Astrocyte of the spinal cord (primary cell): ENCODE measurements at regions not wholly inside any gene's neighbourhood (a gene's known extent, or its start where the extent isn't known, plus 50 kb on each side); places are given as distances from the start of the nearest gene placed in this dataset.

Experiments used
- DNase-seq: peaks from one replicate; pipeline ENCODE4 v3.0.0; 2011; ENCODE audit warnings: low read depth, low spot score
- H3K4me3 ChIP-seq: 2 replicates; pipeline ENCODE4 v1.5.1; 2011; ENCODE audit warnings: low read depth, mild to moderate bottlenecking, low read length, moderate library complexity
- in situ Hi-C: cut with HindIII; loops from 2 replicates; pipeline ENCODE4 v1.10.0; 2017; ENCODE audit warnings: low sequenced_read_pairs
- TF ChIP-seq, protein P1 (sequence below): IDR thresholded peaks from 2 replicates; pipeline ENCODE4 v1.5.1; 2012; ENCODE audit warnings: low read depth, mild to moderate bottlenecking, low read length, inconsistent platforms

DNA sequence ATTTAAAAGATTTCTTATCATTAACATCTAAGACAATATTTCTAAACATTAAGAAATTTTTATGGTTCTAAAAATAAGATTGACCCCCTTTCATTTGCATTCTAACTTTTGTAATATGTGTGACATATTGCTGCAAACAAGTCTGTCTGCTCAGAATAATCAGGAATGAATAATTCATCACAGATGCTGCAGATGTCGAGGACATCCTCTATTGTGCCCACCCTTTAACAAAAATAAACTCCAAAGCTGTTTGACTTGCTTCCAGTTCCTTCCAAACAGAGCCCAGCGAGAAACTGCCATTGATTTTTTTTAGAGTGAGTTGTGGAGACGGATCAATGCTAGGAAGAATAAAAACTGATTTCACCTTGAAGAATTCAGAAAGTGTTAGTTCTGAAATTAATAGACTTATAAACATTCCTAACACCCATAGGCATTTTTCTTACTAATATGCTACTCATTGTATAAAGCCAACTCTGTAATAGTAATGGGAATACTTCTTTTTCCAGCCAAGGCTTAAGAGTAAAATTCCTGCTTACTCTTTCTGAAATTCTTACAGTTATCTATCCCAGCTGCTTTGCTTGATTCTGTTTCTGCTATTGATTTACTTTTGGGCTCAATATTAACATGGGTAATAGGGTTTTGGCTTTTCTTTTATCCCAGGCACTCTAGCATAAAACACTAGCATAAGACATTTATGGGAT lies 244.8 kb upstream of the FAM83B start:
- DNase-seq = no peak
- in situ Hi-C loops = no loop called here
- TF ChIP-seq, protein P1, sequence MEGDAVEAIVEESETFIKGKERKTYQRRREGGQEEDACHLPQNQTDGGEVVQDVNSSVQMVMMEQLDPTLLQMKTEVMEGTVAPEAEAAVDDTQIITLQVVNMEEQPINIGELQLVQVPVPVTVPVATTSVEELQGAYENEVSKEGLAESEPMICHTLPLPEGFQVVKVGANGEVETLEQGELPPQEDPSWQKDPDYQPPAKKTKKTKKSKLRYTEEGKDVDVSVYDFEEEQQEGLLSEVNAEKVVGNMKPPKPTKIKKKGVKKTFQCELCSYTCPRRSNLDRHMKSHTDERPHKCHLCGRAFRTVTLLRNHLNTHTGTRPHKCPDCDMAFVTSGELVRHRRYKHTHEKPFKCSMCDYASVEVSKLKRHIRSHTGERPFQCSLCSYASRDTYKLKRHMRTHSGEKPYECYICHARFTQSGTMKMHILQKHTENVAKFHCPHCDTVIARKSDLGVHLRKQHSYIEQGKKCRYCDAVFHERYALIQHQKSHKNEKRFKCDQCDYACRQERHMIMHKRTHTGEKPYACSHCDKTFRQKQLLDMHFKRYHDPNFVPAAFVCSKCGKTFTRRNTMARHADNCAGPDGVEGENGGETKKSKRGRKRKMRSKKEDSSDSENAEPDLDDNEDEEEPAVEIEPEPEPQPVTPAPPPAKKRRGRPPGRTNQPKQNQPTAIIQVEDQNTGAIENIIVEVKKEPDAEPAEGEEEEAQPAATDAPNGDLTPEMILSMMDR = no peak
- no peak overlapping the region for H3K4me3 ChIP-seq

GRCh38 chr6:54602591-54602990 lies 244.0 kb upstream of the FAM83B start:
- in situ Hi-C loops = no loop called here
- TF ChIP-seq, protein P1 = no peak
- no peak for DNase-seq
- H3K4me3 ChIP-seq = no peak overlapping the region

DNA sequence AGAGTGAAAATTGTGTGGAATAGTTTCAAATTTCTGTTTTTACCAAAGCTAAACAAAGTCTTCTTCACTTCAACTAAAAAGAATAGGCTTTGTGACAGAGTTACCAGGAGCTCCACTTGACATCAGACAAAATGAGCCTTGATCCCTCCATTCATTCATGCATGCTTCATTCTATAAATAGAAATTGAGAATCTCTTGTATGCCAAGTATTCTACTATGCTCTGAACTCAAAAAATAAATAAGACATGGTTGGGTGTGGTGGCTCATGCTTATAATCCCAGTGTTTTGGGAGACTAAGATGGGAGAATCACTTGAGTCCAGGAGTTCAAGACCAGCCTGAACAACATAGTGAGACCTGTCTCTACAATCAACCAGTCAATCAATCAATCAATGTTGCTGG lies 236.6 kb upstream of the FAM83B start:
- in situ Hi-C loops = no loop called here
- no peak overlapping the region for H3K4me3 ChIP-seq
- TF ChIP-seq, protein P1 = no peak
- no peak for DNase-seq

DNA sequence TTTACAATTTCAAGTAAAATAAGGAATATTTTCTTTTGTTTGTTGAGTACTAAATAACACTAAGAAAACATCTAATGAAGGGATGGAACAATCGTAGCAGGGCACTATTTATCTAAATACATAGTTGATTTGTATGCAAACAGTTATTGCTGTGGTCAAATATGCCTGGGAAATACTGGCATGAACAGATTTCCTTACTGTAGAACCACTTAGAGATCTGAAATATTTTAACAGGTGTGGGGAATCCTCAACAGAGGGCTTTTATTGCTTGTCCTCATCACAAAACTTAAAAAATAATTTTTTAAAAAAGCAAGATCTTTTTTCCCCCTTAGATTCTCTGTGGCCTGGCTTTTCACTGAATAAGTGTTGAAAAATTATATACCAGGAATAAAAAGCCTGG lies 233.0 kb upstream of the FAM83B start:
- no peak overlapping the region for H3K4me3 ChIP-seq
- no peak for DNase-seq
- TF ChIP-seq, protein P1 = no peak
- in situ Hi-C loops = no loop called here

DNA sequence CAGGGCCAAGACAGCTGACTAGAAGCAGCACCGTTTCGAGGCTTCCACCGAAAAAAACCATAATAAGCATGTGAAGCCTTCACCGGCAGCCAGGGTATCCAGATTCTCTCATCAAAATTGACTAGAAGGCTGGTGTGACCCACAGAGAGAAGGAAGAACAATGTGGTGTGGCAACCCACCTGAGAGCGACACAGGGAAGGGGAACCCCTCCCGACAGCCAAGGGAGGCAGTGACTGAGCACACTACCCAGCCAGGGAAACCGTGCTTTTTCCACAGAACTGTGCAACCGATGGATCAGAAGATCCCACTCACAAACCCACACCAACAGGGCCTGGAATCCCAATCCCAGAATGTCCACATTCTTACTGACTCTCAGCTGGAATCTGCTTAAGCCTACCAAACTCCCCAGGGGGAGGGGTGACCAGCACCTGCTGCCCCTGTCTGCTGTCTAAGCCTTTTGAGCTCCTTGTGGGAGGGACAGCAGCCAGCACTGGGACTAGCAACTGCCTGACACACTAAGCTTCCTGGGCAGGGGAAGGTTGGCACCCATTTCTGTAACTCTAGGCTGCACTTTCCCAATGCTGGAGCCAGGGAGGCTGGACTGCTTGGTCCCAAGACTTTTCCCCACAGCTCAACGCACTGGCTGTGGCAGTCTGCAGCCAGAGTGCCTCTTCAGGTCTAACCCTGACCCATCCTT lies 231.9 kb upstream of the FAM83B start:
- in situ Hi-C loops = no loop called here
- no peak overlapping the region for H3K4me3 ChIP-seq
- DNase-seq = no peak
- TF ChIP-seq, protein P1 = no peak

DNA sequence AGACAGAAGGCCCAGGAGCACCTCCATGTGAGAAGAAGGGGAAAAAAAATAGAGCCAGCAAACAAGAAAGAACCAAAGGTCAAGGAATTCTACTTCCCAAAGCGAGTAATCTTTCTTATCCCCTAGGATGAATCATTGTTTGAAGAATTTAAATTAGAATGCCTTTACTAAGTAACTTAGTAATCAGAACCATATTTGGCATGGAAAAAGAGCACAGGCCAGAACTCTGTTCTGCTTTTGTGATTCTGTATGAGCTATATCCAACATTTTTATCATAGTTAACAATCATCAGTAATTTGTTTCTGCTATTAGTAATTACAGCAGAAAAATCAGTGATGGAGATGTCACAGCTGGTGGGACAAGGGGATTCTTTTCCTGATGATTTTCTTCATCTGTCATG lies 228.8 kb upstream of the FAM83B start:
- H3K4me3 ChIP-seq = no peak overlapping the region
- DNase-seq = peak; percentile 83
- in situ Hi-C loops = no loop called here
- TF ChIP-seq, protein P1 = no peak
